CD4-positive, alpha-beta T cell (primary cell): ENCODE measurements at regions not wholly inside any gene's neighbourhood (a gene's known extent, or its start where the extent isn't known, plus 50 kb on each side); places are given as distances from the start of the nearest gene placed in this dataset.

Source experiments
- ATAC-seq: fragments of 200-7000 bp; cut with Tn5 transposase; one replicate; pipeline ENCODE4 v1.10.0; 2022; ENCODE audit warnings: mild to moderate bottlenecking; ENCODE audit not compliant: poor library complexity
- CTCF ChIA-PET: fragments of 350-600 bp; sonication (Branson Sonifier 250); formaldehyde crosslinking; loops from one replicate; lab custom pipeline; 2021; ENCODE audit warnings: antibody characterized with exemption, inconsistent platforms; lab: Charles Lee
- POLR2A ChIA-PET: fragments of 350-600 bp; sonication (Branson Sonifier 250); formaldehyde crosslinking; loops from one replicate; lab custom pipeline; 2021; ENCODE audit warnings: antibody characterized with exemption, inconsistent platforms; lab: Charles Lee
- DNase-seq, 14 experiments: peaks; one replicate each; pipeline ENCODE4 v3.0.0-alpha.2; 2013 to 2020; ENCODE audit warnings: mixed read lengths in 2 of 14
- H3K27ac ChIP-seq, 2 donors: one replicate each; pipeline versions ENCODE4 v1.5.1 to v1.7.0; 2013; ENCODE audit warnings: low read length in 2 of 2, low read depth in 1 of 2, mild to moderate bottlenecking in 1 of 2
- H3K27me3 ChIP-seq, 2 experiments: 1 replicate in 1 of 2; 2 replicates in 1 of 2; pipeline versions ENCODE4 v1.6.1 to v1.7.0; 2013; ENCODE audit warnings: low read length in 2 of 2, control low read depth in 1 of 2, mild to moderate bottlenecking in 1 of 2, moderate library complexity in 1 of 2; ENCODE audit not compliant: insufficient read depth in 2 of 2, control insufficient read depth in 1 of 2
- H3K36me3 ChIP-seq: one replicate; pipeline ENCODE4 v1.6.1; 2013; ENCODE audit warnings: low read length, control low read depth; ENCODE audit not compliant: insufficient read depth
- H3K4me1 ChIP-seq: one replicate; pipeline ENCODE4 v1.6.1; 2013; ENCODE audit warnings: low read length, control low read depth; ENCODE audit not compliant: insufficient read depth
- H3K4me3 ChIP-seq: one replicate; pipeline ENCODE4 v1.5.1; 2013; ENCODE audit warnings: mild to moderate bottlenecking, low read length, moderate library complexity
- H3K9me3 ChIP-seq, 2 experiments: 1 replicate in 1 of 2; 2 replicates in 1 of 2; pipeline versions ENCODE4 v1.6.1 to v1.7.0; 2013; ENCODE audit warnings: low read length in 2 of 2, mild to moderate bottlenecking in 2 of 2, control low read depth in 1 of 2, moderate library complexity in 1 of 2; ENCODE audit not compliant: control insufficient read depth in 1 of 2, insufficient read depth in 1 of 2
- H3K27ac Mint-ChIP-seq: one replicate; pipeline ENCODE4 v1.8.0; 2020; ENCODE audit warnings: mixed read lengths
- H3K27me3 Mint-ChIP-seq: one replicate; pipeline ENCODE4 v1.8.0; 2021; ENCODE audit warnings: mixed read lengths
- H3K36me3 Mint-ChIP-seq: one replicate; pipeline ENCODE4 v1.8.0; 2021; ENCODE audit warnings: low read depth, mixed read lengths
- H3K4me1 Mint-ChIP-seq: one replicate; pipeline ENCODE4 v1.8.0; 2021; ENCODE audit warnings: low read depth, mixed read lengths
- H3K4me3 Mint-ChIP-seq: one replicate; pipeline ENCODE4 v1.8.0; 2020; ENCODE audit warnings: mild to moderate bottlenecking, mixed read lengths
- H3K9me3 Mint-ChIP-seq: one replicate; pipeline ENCODE4 v1.8.0; 2020; ENCODE audit warnings: mixed read lengths
- intact Hi-C, 2 experiments: fragments of 100-400 bp; cut with DNase I in 1 of 2; cut with micrococcal nuclease in 1 of 2; formaldehyde crosslinking; loops; one replicate each; pipeline versions ENCODE4 v1.15.1 to v1.9.0; 2023 to 2025; cut with DNase I, micrococcal nuclease
- TF ChIP-seq, protein P1 (sequence below): fragments of 200-600 bp; IDR thresholded peaks from one replicate; pipeline ENCODE4 v1.8.0; 2022; ENCODE audit warnings: antibody characterized with exemption, mild to moderate bottlenecking

DNA sequence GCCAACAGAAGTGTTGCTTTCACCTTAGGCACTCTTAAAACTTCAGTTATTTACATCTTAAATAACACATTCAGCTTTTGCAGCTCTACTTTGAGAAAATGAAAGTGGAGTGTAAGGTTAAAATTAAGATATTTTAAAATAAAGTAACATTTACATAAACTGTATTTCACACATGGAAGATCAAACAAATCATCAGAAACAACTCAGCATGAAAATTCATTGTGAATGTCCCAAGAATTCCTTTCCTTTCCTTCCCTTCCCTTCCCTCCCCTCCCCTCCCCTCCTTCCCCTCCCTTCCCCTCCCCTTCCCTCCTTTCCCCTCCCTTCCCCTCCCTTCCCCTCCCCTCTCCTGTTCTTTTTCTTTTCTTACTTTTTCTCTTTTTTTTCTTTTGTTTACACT, 238.0 kb upstream of the DOK6 start:
- ATAC-seq = no peak
- no peaks in the 10 kb centered on the region for H3K9me3 Mint-ChIP-seq
- no peaks in the 10 kb centered on the region for H3K9me3 ChIP-seq
- DNase-seq = no peak
- H3K4me1 Mint-ChIP-seq = no peaks in the 10 kb centered on the region
- no peak overlapping the region for H3K4me3 Mint-ChIP-seq
- no peaks in the 10 kb centered on the region for H3K4me1 ChIP-seq
- intact Hi-C loops = no loop called here
- no peak overlapping the region for H3K27ac Mint-ChIP-seq
- no peak overlapping the region for H3K27ac ChIP-seq
- H3K36me3 ChIP-seq = no peaks in the 10 kb centered on the region
- H3K4me3 ChIP-seq = no peak overlapping the region
- no peaks in the 10 kb centered on the region for H3K27me3 ChIP-seq
- no peaks in the 10 kb centered on the region for H3K36me3 Mint-ChIP-seq
- TF ChIP-seq, protein P1, sequence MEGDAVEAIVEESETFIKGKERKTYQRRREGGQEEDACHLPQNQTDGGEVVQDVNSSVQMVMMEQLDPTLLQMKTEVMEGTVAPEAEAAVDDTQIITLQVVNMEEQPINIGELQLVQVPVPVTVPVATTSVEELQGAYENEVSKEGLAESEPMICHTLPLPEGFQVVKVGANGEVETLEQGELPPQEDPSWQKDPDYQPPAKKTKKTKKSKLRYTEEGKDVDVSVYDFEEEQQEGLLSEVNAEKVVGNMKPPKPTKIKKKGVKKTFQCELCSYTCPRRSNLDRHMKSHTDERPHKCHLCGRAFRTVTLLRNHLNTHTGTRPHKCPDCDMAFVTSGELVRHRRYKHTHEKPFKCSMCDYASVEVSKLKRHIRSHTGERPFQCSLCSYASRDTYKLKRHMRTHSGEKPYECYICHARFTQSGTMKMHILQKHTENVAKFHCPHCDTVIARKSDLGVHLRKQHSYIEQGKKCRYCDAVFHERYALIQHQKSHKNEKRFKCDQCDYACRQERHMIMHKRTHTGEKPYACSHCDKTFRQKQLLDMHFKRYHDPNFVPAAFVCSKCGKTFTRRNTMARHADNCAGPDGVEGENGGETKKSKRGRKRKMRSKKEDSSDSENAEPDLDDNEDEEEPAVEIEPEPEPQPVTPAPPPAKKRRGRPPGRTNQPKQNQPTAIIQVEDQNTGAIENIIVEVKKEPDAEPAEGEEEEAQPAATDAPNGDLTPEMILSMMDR = no peak
- H3K27me3 Mint-ChIP-seq = no peaks in the 10 kb centered on the region
- POLR2A ChIA-PET = no interaction called here
- CTCF ChIA-PET = no interaction called here

DNA sequence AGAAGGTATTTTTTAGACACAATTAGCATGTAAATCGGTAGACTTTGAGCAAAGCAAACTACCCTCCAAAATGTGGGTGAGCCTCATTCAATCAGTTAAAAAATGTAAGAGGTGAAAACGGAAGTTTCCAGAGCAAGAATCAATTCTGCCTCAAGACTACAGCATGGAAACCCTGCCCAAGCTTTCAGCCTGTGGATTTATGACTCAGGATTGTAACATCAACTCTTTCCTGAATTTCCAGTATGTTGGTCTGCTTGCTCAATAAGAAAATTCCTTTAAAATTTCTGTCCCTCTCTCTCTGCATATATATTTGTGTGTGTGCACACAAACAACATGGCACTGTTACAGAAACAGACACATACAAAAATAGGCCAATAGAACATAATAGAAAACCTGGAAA, 228.6 kb upstream of the DOK6 start:
- intact Hi-C loops = no loop called here
- H3K4me1 ChIP-seq = no peaks in the 10 kb centered on the region
- no peak for DNase-seq
- H3K27me3 ChIP-seq = no peaks in the 10 kb centered on the region
- no peaks in the 10 kb centered on the region for H3K36me3 ChIP-seq
- Mint-ChIP-seq H3K9me3 (no peaks in the 10 kb centered on the region), H3K27ac (no peak overlapping the region), H3K27me3 (no peaks in the 10 kb centered on the region), H3K4me1 (no peaks in the 10 kb centered on the region), H3K36me3 (no peaks in the 10 kb centered on the region), H3K4me3 (no peak overlapping the region)
- H3K27ac ChIP-seq = no peak overlapping the region
- H3K9me3 ChIP-seq = no peaks in the 10 kb centered on the region
- H3K4me3 ChIP-seq = no peak overlapping the region
- ChIA-PET POLR2A (no interaction called here), CTCF (no interaction called here)
- TF ChIP-seq, protein P1 = no peak
- no peak for ATAC-seq

DNA sequence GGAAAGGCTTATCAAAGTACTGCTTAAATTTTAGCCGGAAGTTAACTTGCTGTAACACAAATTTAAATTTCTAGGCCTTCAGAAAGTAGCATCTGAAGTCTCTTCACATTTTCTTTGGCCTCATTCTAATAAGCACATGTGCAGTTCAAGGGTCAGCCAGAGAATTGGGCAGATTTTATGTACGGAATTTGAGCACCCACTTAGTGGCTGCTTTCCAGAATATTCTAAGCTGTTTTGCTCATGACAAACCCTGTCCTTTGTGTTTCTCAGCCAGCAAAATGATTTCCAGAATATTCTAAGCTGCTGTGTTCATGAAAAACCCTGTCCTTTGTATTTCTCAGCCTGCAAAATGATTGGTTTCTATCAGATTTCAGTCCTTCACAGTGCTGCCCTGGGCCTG, 225.0 kb upstream of the DOK6 start:
- Histone ChIP-seq H3K27me3 (no peaks in the 10 kb centered on the region), H3K27ac (no peak overlapping the region), H3K9me3 (no peaks in the 10 kb centered on the region), H3K4me3 (no peak overlapping the region), H3K36me3 (no peaks in the 10 kb centered on the region), H3K4me1 (no peaks in the 10 kb centered on the region)
- intact Hi-C loops = no loop called here
- ATAC-seq (no peak), DNase-seq (no peak)
- POLR2A ChIA-PET = no interaction called here
- no peak overlapping the region for H3K4me3 Mint-ChIP-seq
- CTCF ChIA-PET = no interaction called here
- no peak overlapping the region for H3K27ac Mint-ChIP-seq
- no peaks in the 10 kb centered on the region for H3K4me1 Mint-ChIP-seq
- peaks cover 2% of the 10 kb centered on the region for H3K9me3 Mint-ChIP-seq
- no peaks in the 10 kb centered on the region for H3K36me3 Mint-ChIP-seq
- H3K27me3 Mint-ChIP-seq = no peaks in the 10 kb centered on the region
- TF ChIP-seq, protein P1 = no peak
